AG09309 (cell line): ENCODE measurements at regions not wholly inside any gene's neighbourhood (a gene's known extent, or its start where the extent isn't known, plus 50 kb on each side); places are given as distances from the start of the nearest gene placed in this dataset.

Source experiments
- DNase-seq: peaks from one replicate; pipeline ENCODE4 v3.0.0-alpha.2; 2010; ENCODE audit warnings: low read depth
- H3K4me3 ChIP-seq: 2 replicates; pipeline ENCODE4 v1.5.1; 2011; ENCODE audit warnings: mild to moderate bottlenecking, low read depth, low read length, moderate library complexity; ENCODE audit not compliant: control insufficient read depth
- TF ChIP-seq, protein P1 (sequence below): IDR thresholded peaks from 2 replicates; pipeline ENCODE4 v1.5.1; 2011; ENCODE audit warnings: mild to moderate bottlenecking, low read depth, low read length, inconsistent platforms; ENCODE audit not compliant: insufficient read depth, control insufficient read depth; ENCODE audit errors: missing control alignments

DNA sequence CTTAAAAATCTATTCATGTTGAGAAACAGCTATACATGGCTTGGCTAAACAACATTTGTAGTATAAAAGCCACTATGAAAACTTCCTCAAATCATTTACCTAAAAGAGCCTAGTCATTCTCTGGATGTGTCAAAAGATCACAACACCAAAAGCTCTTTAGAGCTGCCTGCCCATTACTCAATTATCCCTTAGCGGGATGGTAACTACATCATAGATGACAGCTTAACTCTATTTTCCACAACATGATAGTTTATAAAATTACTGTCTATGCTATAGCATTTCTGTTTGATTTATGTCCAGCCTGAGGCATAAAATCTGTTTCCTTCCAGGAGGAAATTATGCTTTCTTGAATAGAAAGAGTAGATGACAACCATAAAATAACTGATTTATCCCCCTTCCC, 777.6 kb upstream of the HS3ST5 start:
- DNase-seq, result no peak

DNA sequence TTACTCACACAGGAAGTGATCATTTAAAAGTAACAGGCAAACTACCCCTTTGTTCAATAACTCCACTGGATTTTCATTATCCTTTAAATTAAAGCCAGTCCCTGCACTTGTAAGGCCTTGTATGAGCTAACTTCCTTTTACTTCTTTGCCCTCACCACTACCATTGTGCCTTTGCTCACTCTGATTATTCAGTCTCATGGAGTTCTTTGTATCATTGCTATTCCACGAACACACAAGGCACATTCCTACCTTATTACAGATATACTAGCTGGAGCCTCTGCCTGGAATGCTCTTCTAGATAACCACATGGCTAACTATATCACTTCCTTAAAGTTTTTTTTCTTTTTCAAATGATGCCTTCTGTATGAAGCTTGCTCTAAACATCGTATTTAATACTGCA, 748.6 kb upstream of the HS3ST5 start:
- H3K4me3 ChIP-seq, result no peak overlapping the region
- TF ChIP-seq, protein P1, sequence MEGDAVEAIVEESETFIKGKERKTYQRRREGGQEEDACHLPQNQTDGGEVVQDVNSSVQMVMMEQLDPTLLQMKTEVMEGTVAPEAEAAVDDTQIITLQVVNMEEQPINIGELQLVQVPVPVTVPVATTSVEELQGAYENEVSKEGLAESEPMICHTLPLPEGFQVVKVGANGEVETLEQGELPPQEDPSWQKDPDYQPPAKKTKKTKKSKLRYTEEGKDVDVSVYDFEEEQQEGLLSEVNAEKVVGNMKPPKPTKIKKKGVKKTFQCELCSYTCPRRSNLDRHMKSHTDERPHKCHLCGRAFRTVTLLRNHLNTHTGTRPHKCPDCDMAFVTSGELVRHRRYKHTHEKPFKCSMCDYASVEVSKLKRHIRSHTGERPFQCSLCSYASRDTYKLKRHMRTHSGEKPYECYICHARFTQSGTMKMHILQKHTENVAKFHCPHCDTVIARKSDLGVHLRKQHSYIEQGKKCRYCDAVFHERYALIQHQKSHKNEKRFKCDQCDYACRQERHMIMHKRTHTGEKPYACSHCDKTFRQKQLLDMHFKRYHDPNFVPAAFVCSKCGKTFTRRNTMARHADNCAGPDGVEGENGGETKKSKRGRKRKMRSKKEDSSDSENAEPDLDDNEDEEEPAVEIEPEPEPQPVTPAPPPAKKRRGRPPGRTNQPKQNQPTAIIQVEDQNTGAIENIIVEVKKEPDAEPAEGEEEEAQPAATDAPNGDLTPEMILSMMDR, result no peak
- DNase-seq, result no peak

More for the DNA sequence above, 777.6 kb upstream of the HS3ST5 start:
- TF ChIP-seq, protein P1, result no peak
- no peak overlapping the region for H3K4me3 ChIP-seq

DNA sequence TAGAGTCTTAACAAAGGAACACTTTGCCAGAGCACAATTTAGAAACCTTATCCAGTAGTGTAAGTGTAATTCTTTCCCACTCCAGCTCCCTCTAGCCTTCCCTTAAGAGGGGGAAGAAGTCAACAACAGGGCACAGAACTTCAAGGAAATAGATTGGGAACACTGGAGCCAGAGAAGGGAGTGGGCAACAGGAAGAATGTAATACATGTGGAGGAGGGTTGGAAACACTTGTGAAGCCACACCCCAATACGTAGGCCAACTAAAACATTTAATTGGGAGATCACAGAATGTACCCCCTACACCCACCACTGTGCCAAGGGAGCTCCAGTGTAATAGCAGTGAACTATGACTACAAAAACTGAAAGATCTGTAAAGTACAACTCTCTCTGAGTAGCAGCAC, 735.7 kb upstream of the HS3ST5 start:
- DNase-seq, result no peak
- H3K4me3 ChIP-seq, result no peak overlapping the region
- TF ChIP-seq, protein P1, result no peak

DNA sequence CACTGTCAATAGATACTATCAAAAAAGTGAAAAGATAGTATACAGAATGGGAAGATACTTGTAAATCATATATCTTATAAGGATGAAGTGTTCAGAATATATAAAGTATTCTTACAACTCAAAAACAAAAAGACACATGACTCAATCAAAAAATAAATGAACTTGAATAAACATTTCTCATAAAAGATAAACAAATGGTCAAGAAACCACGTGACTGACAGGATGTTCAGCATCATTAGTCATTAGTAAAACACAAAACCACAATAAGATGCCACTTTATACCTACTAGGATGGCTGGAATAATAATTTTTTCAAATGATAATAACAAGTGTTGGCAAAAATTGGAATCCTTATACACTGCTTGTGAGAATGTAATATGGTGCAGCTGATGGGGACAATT, 729.1 kb upstream of the HS3ST5 start:
- no peak overlapping the region for H3K4me3 ChIP-seq

DNA sequence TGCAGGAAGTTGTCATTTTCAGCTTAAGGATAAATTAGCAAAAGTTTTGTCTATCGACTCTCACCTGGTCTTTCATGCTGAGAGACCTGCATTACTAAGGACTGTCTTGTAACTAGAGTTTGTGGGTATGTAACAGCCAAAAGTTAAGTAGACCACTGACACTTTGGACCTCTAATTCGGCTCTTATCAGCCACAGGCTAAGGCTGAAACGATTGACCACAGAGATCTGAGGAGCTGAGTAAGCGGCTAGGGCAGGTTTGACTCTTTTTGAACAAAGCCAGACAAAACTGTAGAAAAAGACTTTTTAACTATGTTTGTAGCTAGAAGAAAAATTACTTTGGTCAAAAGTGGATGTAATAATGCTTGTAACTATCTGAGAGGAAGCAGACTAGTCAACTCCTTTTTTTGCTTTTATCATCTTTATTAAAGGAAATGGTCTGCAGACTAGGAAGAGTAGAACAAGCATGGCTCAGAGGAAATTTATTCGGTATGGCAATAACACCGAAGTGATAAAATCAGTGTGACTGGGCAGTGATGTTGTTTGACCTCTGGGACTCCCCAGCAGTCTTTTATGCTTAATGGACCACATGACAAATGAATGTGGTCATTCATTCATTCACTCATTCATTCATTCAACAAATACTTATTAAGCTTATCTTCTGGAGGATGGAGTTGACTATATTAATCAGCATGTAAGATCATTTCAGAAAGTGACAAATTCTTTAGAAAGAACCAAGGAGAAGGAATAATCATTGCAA, 725.0 kb upstream of the HS3ST5 start:
- no peak overlapping the region for H3K4me3 ChIP-seq
- TF ChIP-seq, protein P1, result no peak
- DNase-seq, result no peak

More for the DNA sequence above, 729.1 kb upstream of the HS3ST5 start:
- no peak for DNase-seq
- TF ChIP-seq, protein P1, result no peak

DNA sequence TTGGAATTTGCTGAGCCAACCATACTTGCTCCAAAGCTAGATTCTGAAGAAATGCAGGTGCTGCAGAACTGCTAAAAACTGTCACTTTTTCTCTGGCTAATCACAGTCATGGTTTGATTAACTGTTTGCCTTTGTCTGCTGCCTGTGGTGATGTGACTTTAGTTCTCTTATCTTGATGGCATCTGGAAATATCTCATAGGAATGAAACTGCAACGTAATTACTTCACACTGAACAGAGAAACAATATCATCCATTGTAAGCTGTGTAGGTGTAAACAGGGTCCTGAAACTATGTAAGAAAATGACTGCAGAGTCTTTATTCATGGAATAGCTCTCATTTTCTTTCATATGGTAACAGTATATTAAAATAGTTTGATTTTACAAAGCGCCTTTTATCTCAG, 721.9 kb upstream of the HS3ST5 start:
- no peak overlapping the region for H3K4me3 ChIP-seq
- TF ChIP-seq, protein P1, result no peak
- no peak for DNase-seq

DNA sequence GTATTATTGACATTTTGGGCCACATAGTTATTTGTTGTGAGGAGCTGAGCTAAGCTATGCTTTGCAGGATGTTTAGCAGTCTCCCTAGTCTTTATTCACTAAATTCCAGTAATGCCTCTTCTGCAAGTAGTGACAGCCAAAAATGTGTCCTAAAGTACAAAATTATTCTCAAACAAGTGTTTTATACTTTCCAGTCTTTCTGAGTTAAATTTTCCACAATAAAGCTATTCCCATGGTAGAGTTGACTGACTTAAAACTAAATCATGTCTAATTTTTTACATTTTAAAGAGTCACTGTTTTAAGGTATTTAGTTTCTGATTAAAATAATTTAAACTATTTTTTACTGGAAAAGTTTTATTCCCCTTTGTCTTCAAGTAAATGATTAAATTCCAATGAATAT, 717.8 kb upstream of the HS3ST5 start:
- TF ChIP-seq, protein P1, result no peak

More for the DNA sequence above, 717.8 kb upstream of the HS3ST5 start:
- DNase-seq, result no peak
- no peak overlapping the region for H3K4me3 ChIP-seq
